GM23338 (cell line): ENCODE measurements at regions not wholly inside any gene's neighbourhood (a gene's known extent, or its start where the extent isn't known, plus 50 kb on each side); places are given as distances from the start of the nearest gene placed in this dataset.
"Not testable (repeated sequence)": the region's sequence is repeated elsewhere in the genome, so short reads cannot be mapped to it uniquely, and the experiment has no call there.

Source experiments
- CREB1 ChIP-seq: fragments of 250-450 bp; sonication (Bioruptor Pico); IDR thresholded peaks from 2 replicates; pipeline ENCODE4 v1.5.0; 2020; ENCODE audit warnings: low read depth, mild to moderate bottlenecking, moderate library complexity
- EZH2 ChIP-seq: fragments of 200-600 bp; sonication (generic); IDR thresholded peaks from one replicate; pipeline ENCODE4 v1.8.0; 2017; ENCODE audit warnings: antibody characterized with exemption, mild to moderate bottlenecking, low read depth; ENCODE audit not compliant: unreplicated experiment
- POLR2AphosphoS5 ChIP-seq: IDR thresholded peaks from 2 replicates; pipeline ENCODE4 v1.6.1; 2016; ENCODE audit warnings: antibody characterized with exemption, low read depth
- TF ChIP-seq, protein P1 (sequence below), 2 experiments: fragments of 200-600 bp in 1 of 2; sonication (generic) in 1 of 2; conservative IDR thresholded peaks; 2 replicates each; pipeline versions ENCODE4 v1.5.1 to v1.6.1; 2016 to 2017; ENCODE audit warnings: antibody characterized with exemption in 2 of 2, low read depth in 2 of 2, mild to moderate bottlenecking in 2 of 2, moderate library complexity in 1 of 2

DNA sequence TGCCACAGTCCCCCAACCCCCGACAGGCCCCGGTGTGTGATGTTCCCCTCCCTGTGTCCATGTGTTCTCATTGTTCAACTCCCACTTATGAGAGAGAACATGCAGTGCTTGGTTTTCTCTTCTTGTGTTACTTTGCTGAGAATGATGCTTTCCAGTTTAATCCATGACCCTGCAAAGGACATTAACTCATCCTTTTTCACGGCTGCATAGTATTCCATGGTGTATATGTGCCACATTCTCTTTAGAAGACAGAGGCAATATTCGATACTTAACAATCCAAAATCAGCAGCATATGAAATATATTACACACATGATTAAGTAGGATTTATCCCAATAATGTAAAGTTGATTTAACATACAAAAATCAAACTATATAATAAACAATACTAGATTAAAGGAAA is 451.6 kb upstream of the PCDH10 start:
- TF ChIP-seq CREB1 (CRISPR knock-in tag); EZH2; POLR2AphosphoS5: not testable (repeated sequence)
- TF ChIP-seq, protein P1, sequence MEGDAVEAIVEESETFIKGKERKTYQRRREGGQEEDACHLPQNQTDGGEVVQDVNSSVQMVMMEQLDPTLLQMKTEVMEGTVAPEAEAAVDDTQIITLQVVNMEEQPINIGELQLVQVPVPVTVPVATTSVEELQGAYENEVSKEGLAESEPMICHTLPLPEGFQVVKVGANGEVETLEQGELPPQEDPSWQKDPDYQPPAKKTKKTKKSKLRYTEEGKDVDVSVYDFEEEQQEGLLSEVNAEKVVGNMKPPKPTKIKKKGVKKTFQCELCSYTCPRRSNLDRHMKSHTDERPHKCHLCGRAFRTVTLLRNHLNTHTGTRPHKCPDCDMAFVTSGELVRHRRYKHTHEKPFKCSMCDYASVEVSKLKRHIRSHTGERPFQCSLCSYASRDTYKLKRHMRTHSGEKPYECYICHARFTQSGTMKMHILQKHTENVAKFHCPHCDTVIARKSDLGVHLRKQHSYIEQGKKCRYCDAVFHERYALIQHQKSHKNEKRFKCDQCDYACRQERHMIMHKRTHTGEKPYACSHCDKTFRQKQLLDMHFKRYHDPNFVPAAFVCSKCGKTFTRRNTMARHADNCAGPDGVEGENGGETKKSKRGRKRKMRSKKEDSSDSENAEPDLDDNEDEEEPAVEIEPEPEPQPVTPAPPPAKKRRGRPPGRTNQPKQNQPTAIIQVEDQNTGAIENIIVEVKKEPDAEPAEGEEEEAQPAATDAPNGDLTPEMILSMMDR (conservative IDR thresholded peaks at IDR 0.05; ENCODE audit: low read depth in 2 of 2): not testable (repeated sequence)
